ENCODE measurements at regions not wholly inside any gene's neighbourhood (a gene's known extent, or its start where the extent isn't known, plus 50 kb on each side); places are given as distances from the start of the nearest gene placed in this dataset.

GRCh38 chr14:44396226-44396625 is 110.9 kb downstream of the FSCB start:
- intact Hi-C loops (cut with micrococcal nuclease; ENCODE audit: unreplicated experiment): no loop called here
- no peaks in the 10 kb centered on the region for H3K4me1 ChIP-seq (ENCODE audit: insufficient read depth, low read length, poor library complexity, severe bottlenecking)
- ChIA-PET CTCF (no interaction called here), POLR2A (ENCODE audit: low non-redundant PET) (no interaction called here)
- no TSS peak for BruUV-seq (replicated peaks)
- TF ChIP-seq, protein P1, sequence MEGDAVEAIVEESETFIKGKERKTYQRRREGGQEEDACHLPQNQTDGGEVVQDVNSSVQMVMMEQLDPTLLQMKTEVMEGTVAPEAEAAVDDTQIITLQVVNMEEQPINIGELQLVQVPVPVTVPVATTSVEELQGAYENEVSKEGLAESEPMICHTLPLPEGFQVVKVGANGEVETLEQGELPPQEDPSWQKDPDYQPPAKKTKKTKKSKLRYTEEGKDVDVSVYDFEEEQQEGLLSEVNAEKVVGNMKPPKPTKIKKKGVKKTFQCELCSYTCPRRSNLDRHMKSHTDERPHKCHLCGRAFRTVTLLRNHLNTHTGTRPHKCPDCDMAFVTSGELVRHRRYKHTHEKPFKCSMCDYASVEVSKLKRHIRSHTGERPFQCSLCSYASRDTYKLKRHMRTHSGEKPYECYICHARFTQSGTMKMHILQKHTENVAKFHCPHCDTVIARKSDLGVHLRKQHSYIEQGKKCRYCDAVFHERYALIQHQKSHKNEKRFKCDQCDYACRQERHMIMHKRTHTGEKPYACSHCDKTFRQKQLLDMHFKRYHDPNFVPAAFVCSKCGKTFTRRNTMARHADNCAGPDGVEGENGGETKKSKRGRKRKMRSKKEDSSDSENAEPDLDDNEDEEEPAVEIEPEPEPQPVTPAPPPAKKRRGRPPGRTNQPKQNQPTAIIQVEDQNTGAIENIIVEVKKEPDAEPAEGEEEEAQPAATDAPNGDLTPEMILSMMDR (conservative IDR thresholded peaks at IDR 0.05; ENCODE audit: low read depth, low read length): no peak
- TF ChIP-seq EZH2 (IDR thresholded peaks at IDR 0.05; ENCODE audit: borderline replicate concordance, low read depth, low read length, poor library complexity, severe bottlenecking): no peak
- peaks cover 3% of the 10 kb centered on the region for H3K9me3 ChIP-seq (ENCODE audit: low read depth, low read length, poor library complexity, severe bottlenecking)
- H3K27ac ChIP-seq (ENCODE audit: low read depth, low read length, poor library complexity, severe bottlenecking): no peak overlapping the region
- H3K4me3 ChIP-seq (ENCODE audit: low read depth, low read length, poor library complexity, severe bottlenecking): no peak overlapping the region
- H3K27me3 ChIP-seq (replicated peaks; ENCODE audit: insufficient read depth, low read depth, low read length, poor library complexity): no peaks in the 10 kb centered on the region
- DNase-seq (ENCODE audit: low spot score): no peak
- H3K36me3 ChIP-seq (ENCODE audit: insufficient read depth, low read length, poor library complexity, severe bottlenecking): no peaks in the 10 kb centered on the region

DNA sequence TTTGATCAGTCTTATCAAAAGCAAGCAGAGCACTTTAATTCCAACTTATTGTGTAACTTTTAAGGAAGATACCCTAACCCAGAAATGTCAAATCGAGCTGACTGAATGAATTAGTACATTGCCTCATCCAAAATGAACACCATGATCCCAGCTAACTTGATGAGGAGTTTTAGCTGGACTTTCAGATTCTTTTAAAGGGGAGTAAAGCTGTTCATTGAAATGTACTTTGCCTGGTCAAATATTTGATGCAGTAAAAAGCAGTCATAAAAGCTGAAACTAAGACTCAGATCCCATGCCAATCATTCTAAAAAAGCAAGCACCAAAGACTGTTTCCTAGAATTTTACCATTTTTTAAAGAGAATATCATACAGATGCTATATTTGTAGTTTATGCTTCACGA is 114.1 kb downstream of the FSCB start:
- Histone ChIP-seq H3K36me3 (ENCODE audit: insufficient read depth, low read length, poor library complexity, severe bottlenecking) (no peaks in the 10 kb centered on the region), H3K4me3 (ENCODE audit: low read depth, low read length, poor library complexity, severe bottlenecking) (no peak overlapping the region), H3K27ac (ENCODE audit: low read depth, low read length, poor library complexity, severe bottlenecking) (no peak overlapping the region), H3K9me3 (ENCODE audit: low read depth, low read length, poor library complexity, severe bottlenecking) (no peaks in the 10 kb centered on the region), H3K27me3 (replicated peaks; ENCODE audit: insufficient read depth, low read depth, low read length, poor library complexity) (no peaks in the 10 kb centered on the region), H3K4me1 (ENCODE audit: insufficient read depth, low read length, poor library complexity, severe bottlenecking) (no peaks in the 10 kb centered on the region)
- ChIA-PET POLR2A (ENCODE audit: low non-redundant PET) (no interaction called here), CTCF (no interaction called here)
- intact Hi-C loops (cut with micrococcal nuclease; ENCODE audit: unreplicated experiment): no loop called here
- TF ChIP-seq EZH2 (IDR thresholded peaks at IDR 0.05; ENCODE audit: borderline replicate concordance, low read depth, low read length, poor library complexity, severe bottlenecking): no peak
- TF ChIP-seq, protein P1 (conservative IDR thresholded peaks at IDR 0.05; ENCODE audit: low read depth, low read length): no peak
- no peak for DNase-seq (ENCODE audit: low spot score)
- BruUV-seq (replicated peaks): no TSS peak

- no peaks in the 10 kb centered on the region for H3K27me3 ChIP-seq (replicated peaks; ENCODE audit: insufficient read depth, low read depth, low read length, poor library complexity)
- POLR2A ChIA-PET (ENCODE audit: low non-redundant PET): no interaction called here
- no peaks in the 10 kb centered on the region for H3K36me3 ChIP-seq (ENCODE audit: insufficient read depth, low read length, poor library complexity, severe bottlenecking)
- no peak for DNase-seq (ENCODE audit: low spot score)
- TF ChIP-seq, protein P1 (conservative IDR thresholded peaks at IDR 0.05; ENCODE audit: low read depth, low read length): no peak
- TF ChIP-seq EZH2 (IDR thresholded peaks at IDR 0.05; ENCODE audit: borderline replicate concordance, low read depth, low read length, poor library complexity, severe bottlenecking): no peak
- no peaks in the 10 kb centered on the region for H3K4me1 ChIP-seq (ENCODE audit: insufficient read depth, low read length, poor library complexity, severe bottlenecking)
- H3K4me3 ChIP-seq (ENCODE audit: low read depth, low read length, poor library complexity, severe bottlenecking): no peak overlapping the region
- no peaks in the 10 kb centered on the region for H3K9me3 ChIP-seq (ENCODE audit: low read depth, low read length, poor library complexity, severe bottlenecking)
- BruUV-seq (replicated peaks): no TSS peak
- CTCF ChIA-PET: no interaction called here
- intact Hi-C loops (cut with micrococcal nuclease; ENCODE audit: unreplicated experiment): no loop called here
- H3K27ac ChIP-seq (ENCODE audit: low read depth, low read length, poor library complexity, severe bottlenecking): no peak overlapping the region
Measured at GRCh38 chr14:44388306-44388705, 118.8 kb downstream of the FSCB start.
